ENCODE measurements at regions not wholly inside any gene's neighbourhood (a gene's known extent, or its start where the extent isn't known, plus 50 kb on each side); places are given as distances from the start of the nearest gene placed in this dataset.

GRCh38 chr12:113534555-113534954 is 62.9 kb upstream of the LHX5 start:
- TF ChIP-seq CTCF (IDR thresholded peaks at IDR 0.05) (no peak), POLR2AphosphoS5 (IDR thresholded peaks at IDR 0.05) (no peak)

All from esophagus muscularis mucosa (tissue), 3 donors.